ENCODE measurements at regions not wholly inside any gene's neighbourhood (a gene's known extent, or its start where the extent isn't known, plus 50 kb on each side); places are given as distances from the start of the nearest gene placed in this dataset.

DNA sequence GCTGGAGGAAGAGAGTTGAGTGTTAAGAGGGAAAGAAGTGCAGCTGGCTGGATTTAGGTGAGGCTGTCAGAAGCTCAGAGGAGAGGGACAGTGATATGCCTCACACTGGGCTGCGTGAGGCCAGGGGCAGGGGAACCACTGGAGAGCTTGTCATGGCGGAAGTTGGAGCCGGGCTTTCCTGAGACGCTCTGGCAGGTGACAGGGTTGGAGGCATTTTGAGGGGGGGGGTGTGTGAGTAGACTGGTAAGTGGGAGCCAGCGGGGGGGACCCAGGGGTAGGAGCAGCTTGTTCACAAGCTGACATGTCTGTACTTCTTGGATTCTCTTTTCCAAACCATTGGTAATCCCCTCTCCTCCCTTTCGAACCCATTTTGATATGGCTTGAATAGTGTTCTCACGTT lies 331.5 kb upstream of the RGMA start:
- Histone ChIP-seq H3F3A (ENCODE audit: low read depth) (no peaks in the 10 kb centered on the region), H3K36me3 (ENCODE audit: insufficient read depth, low read length) (no peaks in the 10 kb centered on the region), H3K4me3 (ENCODE audit: low read length, poor library complexity, severe bottlenecking) (no peak overlapping the region), H2AFZ (ENCODE audit: low read length) (no peak overlapping the region), H3K9ac (ENCODE audit: low read depth, low read length, poor library complexity, severe bottlenecking) (no peak overlapping the region), H3K27me3 (ENCODE audit: insufficient read depth, low read length, poor library complexity, severe bottlenecking) (no peaks in the 10 kb centered on the region), H4K20me1 (ENCODE audit: insufficient read depth, low read length, poor library complexity, severe bottlenecking) (no peaks in the 10 kb centered on the region), H3K9me3 (ENCODE audit: insufficient read depth, low read depth, low read length) (no peaks in the 10 kb centered on the region), H3K79me2 (ENCODE audit: insufficient read depth, low read length) (no peaks in the 10 kb centered on the region), H3K4me2 (ENCODE audit: low read depth, low read length, poor library complexity, severe bottlenecking) (no peak overlapping the region), H3K9me2 (replicated peaks; ENCODE audit: low read depth, low read length) (no peaks in the 10 kb centered on the region), H3K4me1 (ENCODE audit: insufficient read depth, low read length, poor library complexity, severe bottlenecking) (no peaks in the 10 kb centered on the region)
- TF ChIP-seq, protein P1, sequence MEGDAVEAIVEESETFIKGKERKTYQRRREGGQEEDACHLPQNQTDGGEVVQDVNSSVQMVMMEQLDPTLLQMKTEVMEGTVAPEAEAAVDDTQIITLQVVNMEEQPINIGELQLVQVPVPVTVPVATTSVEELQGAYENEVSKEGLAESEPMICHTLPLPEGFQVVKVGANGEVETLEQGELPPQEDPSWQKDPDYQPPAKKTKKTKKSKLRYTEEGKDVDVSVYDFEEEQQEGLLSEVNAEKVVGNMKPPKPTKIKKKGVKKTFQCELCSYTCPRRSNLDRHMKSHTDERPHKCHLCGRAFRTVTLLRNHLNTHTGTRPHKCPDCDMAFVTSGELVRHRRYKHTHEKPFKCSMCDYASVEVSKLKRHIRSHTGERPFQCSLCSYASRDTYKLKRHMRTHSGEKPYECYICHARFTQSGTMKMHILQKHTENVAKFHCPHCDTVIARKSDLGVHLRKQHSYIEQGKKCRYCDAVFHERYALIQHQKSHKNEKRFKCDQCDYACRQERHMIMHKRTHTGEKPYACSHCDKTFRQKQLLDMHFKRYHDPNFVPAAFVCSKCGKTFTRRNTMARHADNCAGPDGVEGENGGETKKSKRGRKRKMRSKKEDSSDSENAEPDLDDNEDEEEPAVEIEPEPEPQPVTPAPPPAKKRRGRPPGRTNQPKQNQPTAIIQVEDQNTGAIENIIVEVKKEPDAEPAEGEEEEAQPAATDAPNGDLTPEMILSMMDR (conservative IDR thresholded peaks at IDR 0.05; ENCODE audit: low read length), result no peak
- TF ChIP-seq EZH2phosphoT487 (IDR thresholded peaks at IDR 0.05; ENCODE audit: borderline replicate concordance), result no peak

DNA sequence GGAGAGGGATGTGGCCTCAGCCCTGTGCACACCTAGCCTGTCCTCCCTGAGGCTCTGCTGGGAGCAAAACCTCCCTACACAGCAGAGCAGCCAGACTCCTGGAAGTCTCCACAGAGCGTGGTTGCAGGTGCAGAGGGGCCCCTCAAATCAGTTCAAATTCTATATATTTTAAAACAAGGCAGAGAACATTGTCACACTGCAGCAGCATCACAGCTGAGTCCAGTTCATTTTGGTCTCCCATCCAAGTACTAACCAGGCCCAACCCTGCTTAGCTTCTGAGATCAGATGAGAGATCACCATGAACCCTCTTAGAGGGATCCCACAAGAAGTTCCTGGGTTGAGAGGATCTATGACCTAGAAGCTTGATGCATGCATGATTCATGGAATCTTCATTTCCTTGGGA lies 331.0 kb upstream of the RGMA start:
- Histone ChIP-seq H3K9me2 (replicated peaks; ENCODE audit: low read depth, low read length) (no peaks in the 10 kb centered on the region), H2AFZ (ENCODE audit: low read length) (no peak overlapping the region), H3K27me3 (ENCODE audit: insufficient read depth, low read length, poor library complexity, severe bottlenecking) (no peaks in the 10 kb centered on the region), H3K4me1 (ENCODE audit: insufficient read depth, low read length, poor library complexity, severe bottlenecking) (no peaks in the 10 kb centered on the region), H3K79me2 (ENCODE audit: insufficient read depth, low read length) (no peaks in the 10 kb centered on the region), H3K9ac (ENCODE audit: low read depth, low read length, poor library complexity, severe bottlenecking) (no peak overlapping the region), H3K36me3 (ENCODE audit: insufficient read depth, low read length) (no peaks in the 10 kb centered on the region), H3K9me3 (ENCODE audit: insufficient read depth, low read depth, low read length) (no peaks in the 10 kb centered on the region), H3K4me2 (ENCODE audit: low read depth, low read length, poor library complexity, severe bottlenecking) (no peak overlapping the region), H4K20me1 (ENCODE audit: insufficient read depth, low read length, poor library complexity, severe bottlenecking) (no peaks in the 10 kb centered on the region), H3F3A (ENCODE audit: low read depth) (no peaks in the 10 kb centered on the region), H3K4me3 (ENCODE audit: low read length, poor library complexity, severe bottlenecking) (no peak overlapping the region)
- TF ChIP-seq, protein P1 (conservative IDR thresholded peaks at IDR 0.05; ENCODE audit: low read length), result no peak
- TF ChIP-seq EZH2phosphoT487 (IDR thresholded peaks at IDR 0.05; ENCODE audit: borderline replicate concordance), result no peak

DNA sequence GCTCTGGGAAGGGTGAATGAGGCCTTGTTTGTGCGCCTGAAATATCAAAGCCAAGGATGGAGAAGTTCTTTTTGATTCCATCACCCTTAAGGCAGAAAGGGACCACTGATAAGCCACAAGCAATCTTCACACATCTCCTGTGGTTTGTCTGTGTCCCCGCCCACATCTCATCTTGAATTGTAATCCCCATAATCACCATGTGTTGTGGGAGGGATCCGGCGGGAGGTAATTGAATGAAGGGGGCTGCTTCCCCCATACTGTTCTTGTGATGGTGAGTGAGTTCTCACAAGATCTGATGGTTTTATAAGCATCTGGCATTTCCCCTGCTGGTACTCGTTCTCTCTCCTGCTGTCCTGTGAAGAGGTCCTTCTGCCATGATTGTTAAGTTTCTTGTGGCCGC lies 329.6 kb upstream of the RGMA start:
- Histone ChIP-seq H4K20me1 (ENCODE audit: insufficient read depth, low read length, poor library complexity, severe bottlenecking) (no peaks in the 10 kb centered on the region), H3K27me3 (ENCODE audit: insufficient read depth, low read length, poor library complexity, severe bottlenecking) (no peaks in the 10 kb centered on the region), H3K4me2 (ENCODE audit: low read depth, low read length, poor library complexity, severe bottlenecking) (no peak overlapping the region), H3K4me3 (ENCODE audit: low read length, poor library complexity, severe bottlenecking) (no peak overlapping the region), H3K9ac (ENCODE audit: low read depth, low read length, poor library complexity, severe bottlenecking) (no peak overlapping the region), H3K36me3 (ENCODE audit: insufficient read depth, low read length) (no peaks in the 10 kb centered on the region), H3K4me1 (ENCODE audit: insufficient read depth, low read length, poor library complexity, severe bottlenecking) (no peaks in the 10 kb centered on the region), H3F3A (ENCODE audit: low read depth) (no peaks in the 10 kb centered on the region), H2AFZ (ENCODE audit: low read length) (no peak overlapping the region), H3K9me2 (replicated peaks; ENCODE audit: low read depth, low read length) (no peaks in the 10 kb centered on the region), H3K9me3 (ENCODE audit: insufficient read depth, low read depth, low read length) (no peaks in the 10 kb centered on the region), H3K79me2 (ENCODE audit: insufficient read depth, low read length) (no peaks in the 10 kb centered on the region)
- TF ChIP-seq, protein P1 (conservative IDR thresholded peaks at IDR 0.05; ENCODE audit: low read length), result no peak
- TF ChIP-seq EZH2phosphoT487 (IDR thresholded peaks at IDR 0.05; ENCODE audit: borderline replicate concordance), result no peak

Data from Loucy (cell line).